Body of pancreas (tissue), 4 donors: ENCODE measurements at regions not wholly inside any gene's neighbourhood (a gene's known extent, or its start where the extent isn't known, plus 50 kb on each side); places are given as distances from the start of the nearest gene placed in this dataset.

Experiments used
- ATAC-seq: fragments of 150-250 bp; one replicate; pipeline ENCODE4 v1.9.1; 2016
- DNase-seq, 4 donors: peaks; one replicate each; pipeline ENCODE4 v3.0.0-alpha.2; 2019
- H3K27ac ChIP-seq, 4 donors: fragments of 200-600 bp; sonication (generic); 1 replicate in 3 of 4; 2 replicates in 1 of 4; pipeline versions ENCODE4 v1.5.1 to v1.6.1; 2016 to 2019; ENCODE audit warnings: mild to moderate bottlenecking in 1 of 4, mixed read lengths in 1 of 4, moderate library complexity in 1 of 4
- H3K27me3 ChIP-seq, 2 donors: fragments of 200-600 bp; sonication (generic); one replicate each; pipeline ENCODE4 v1.6.0; 2016; ENCODE audit warnings: mild to moderate bottlenecking in 1 of 2
- H3K36me3 ChIP-seq, 2 donors: fragments of 200-600 bp; sonication (generic); replicated peaks in 1 of 2; 2 replicates each; pipeline ENCODE4 v1.5.1; 2016; ENCODE audit warnings: low read depth in 2 of 2; ENCODE audit not compliant: insufficient read depth in 1 of 2
- H3K4me1 ChIP-seq: fragments of 200-600 bp; sonication (generic); one replicate; pipeline ENCODE4 v1.6.0; 2016
- H3K4me3 ChIP-seq, 2 donors: fragments of 200-600 bp; sonication (generic); 1 replicate in 1 of 2; 2 replicates in 1 of 2; pipeline ENCODE4 v1.5.1; 2016 to 2019
- H3K9me3 ChIP-seq, 3 donors: fragments of 200-600 bp; sonication (generic); 1 replicate in 2 of 3; 2 replicates in 1 of 3; pipeline ENCODE4 v1.5.1; 2016
- POLR2A ChIP-seq, 3 donors: fragments of 450-650 bp; IDR thresholded peaks; one replicate each; pipeline ENCODE4 v1.6.1; 2016; ENCODE audit warnings: antibody characterized with exemption in 3 of 3, mild to moderate bottlenecking in 2 of 3
- WGBS, 2 donors: methylation state at CpG; one replicate each; pipeline ENCODE4 v1.1.5; 2017; 5-methylcytosine and 5-hydroxymethylcytosine counted together
- intact Hi-C: fragments of 100-400 bp; cut with DNase I; formaldehyde crosslinking; loops from one replicate; pipeline ENCODE4 v1.15.1; 2023
- TF ChIP-seq, protein P1 (sequence below), 7 experiments: fragments of 450-650 bp in 4 of 7; fragments of 200-600 bp in 3 of 7; sonication (generic) in 3 of 7; IDR thresholded peaks; one replicate each; pipeline ENCODE4 v1.5.1; 2016 to 2019; ENCODE audit warnings: antibody characterized with exemption in 7 of 7

DNA sequence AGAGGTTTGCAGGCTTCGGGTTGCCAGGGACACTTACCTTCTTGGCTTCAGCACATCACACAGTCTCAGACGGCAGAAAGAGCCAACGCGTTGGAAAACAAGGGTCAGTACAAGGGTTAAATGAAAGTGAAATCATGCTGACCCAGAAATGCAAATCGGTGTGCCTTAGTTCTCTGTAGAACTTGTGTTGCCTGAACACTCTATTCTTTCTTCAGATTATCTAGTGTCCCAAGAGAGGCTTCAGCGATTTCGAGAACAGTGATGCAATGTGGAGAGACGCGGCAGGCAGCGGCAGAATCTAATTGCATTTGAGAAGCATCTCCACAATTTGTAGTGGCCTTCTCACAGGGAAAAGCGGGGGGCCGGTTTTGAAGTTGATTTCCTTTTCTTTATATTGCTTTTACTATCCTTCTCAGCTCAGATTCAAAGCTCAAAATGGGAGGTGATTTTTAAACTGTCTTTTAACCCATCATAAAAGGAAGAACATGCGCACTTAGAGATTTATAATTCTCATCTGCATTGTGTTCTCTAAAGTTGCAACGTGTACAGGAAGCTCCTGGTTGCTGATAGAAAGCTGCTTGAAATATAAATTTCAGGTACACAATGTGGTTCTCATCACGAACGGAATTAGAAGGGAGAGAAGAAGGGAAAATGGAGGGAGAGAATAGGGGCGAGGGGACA lies 67.8 kb upstream of the EGLN3 start:
- H3K36me3 ChIP-seq, result no peaks in the 10 kb centered on the region
- DNase-seq, result no peak
- H3K4me1 ChIP-seq, result no peaks in the 10 kb centered on the region
- H3K27ac ChIP-seq, result no peak overlapping the region
- ATAC-seq, result no peak
- no peaks in the 10 kb centered on the region for H3K9me3 ChIP-seq
- TF ChIP-seq, protein P1, sequence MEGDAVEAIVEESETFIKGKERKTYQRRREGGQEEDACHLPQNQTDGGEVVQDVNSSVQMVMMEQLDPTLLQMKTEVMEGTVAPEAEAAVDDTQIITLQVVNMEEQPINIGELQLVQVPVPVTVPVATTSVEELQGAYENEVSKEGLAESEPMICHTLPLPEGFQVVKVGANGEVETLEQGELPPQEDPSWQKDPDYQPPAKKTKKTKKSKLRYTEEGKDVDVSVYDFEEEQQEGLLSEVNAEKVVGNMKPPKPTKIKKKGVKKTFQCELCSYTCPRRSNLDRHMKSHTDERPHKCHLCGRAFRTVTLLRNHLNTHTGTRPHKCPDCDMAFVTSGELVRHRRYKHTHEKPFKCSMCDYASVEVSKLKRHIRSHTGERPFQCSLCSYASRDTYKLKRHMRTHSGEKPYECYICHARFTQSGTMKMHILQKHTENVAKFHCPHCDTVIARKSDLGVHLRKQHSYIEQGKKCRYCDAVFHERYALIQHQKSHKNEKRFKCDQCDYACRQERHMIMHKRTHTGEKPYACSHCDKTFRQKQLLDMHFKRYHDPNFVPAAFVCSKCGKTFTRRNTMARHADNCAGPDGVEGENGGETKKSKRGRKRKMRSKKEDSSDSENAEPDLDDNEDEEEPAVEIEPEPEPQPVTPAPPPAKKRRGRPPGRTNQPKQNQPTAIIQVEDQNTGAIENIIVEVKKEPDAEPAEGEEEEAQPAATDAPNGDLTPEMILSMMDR (IDR thresholded peaks at IDR 0.05), result no peak
- TF ChIP-seq POLR2A (IDR thresholded peaks at IDR 0.05), result no peak
- H3K27me3 ChIP-seq, result no peaks in the 10 kb centered on the region
- intact Hi-C loops, result no loop called here
- WGBS, 2 donors, result 57 to 60% methylated on average over 17 of the region's 17 CpGs
- H3K4me3 ChIP-seq, result no peak overlapping the region

DNA sequence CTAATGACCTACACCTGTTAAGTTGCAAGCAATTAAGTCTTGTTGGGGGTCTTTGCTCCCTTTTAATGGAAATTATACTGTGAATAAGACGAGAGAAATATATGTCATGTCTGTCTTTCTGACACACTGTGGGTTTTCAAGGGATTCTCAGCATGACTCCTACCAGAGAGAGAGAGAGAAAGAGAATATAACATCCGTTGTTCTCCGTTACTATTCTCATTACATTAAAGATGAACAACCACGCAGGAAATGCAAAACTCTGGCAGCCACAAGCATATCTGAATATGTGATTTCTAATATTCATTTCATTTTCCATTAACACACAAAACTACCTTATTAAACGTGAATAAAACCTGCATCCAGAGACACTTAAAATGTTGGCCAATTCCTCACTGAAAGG lies 67.3 kb upstream of the EGLN3 start:
- Histone ChIP-seq H3K27ac (no peak overlapping the region), H3K27me3 (no peaks in the 10 kb centered on the region), H3K4me3 (no peak overlapping the region), H3K36me3 (no peaks in the 10 kb centered on the region), H3K9me3 (no peaks in the 10 kb centered on the region), H3K4me1 (no peaks in the 10 kb centered on the region)
- DNase-seq, result no peak
- no peak for TF ChIP-seq POLR2A (IDR thresholded peaks at IDR 0.05)
- TF ChIP-seq, protein P1 (IDR thresholded peaks at IDR 0.05), result no peak
- ATAC-seq, result no peak
- WGBS, 2 donors, result 73 to 80% methylated on average over 5 of the region's 5 CpGs
- intact Hi-C loops, result no loop called here

DNA sequence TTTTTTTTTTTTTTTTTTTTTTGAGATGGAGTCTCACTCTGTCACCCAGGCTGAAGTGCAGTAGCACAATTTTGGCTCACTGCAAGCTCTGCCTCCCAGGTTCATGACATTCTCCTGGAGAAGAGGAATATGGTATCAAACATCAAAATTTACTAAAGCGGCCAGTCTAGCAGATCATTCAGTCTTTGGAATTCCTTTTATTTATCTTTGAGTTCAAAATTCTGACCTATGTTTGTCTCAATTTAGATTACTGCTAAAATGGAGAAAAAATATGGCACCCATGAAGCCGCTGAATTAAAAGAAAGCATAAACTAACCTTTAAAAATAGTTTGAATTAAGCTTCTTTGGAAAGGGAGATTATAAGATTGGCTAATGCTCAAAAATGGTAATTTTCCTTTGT lies 64.5 kb upstream of the EGLN3 start:
- ATAC-seq (no peak), DNase-seq (no peak)
- Histone ChIP-seq H3K27me3 (no peaks in the 10 kb centered on the region), H3K36me3 (no peaks in the 10 kb centered on the region), H3K27ac (no peak overlapping the region), H3K9me3 (no peaks in the 10 kb centered on the region), H3K4me1 (no peaks in the 10 kb centered on the region), H3K4me3 (no peak overlapping the region)
- 95% methylated on average over 2 of the region's 2 CpGs for WGBS, 2 donors
- intact Hi-C loops, result no loop called here
- TF ChIP-seq, protein P1 (IDR thresholded peaks at IDR 0.05), result no peak
- TF ChIP-seq POLR2A (IDR thresholded peaks at IDR 0.05), result no peak

DNA sequence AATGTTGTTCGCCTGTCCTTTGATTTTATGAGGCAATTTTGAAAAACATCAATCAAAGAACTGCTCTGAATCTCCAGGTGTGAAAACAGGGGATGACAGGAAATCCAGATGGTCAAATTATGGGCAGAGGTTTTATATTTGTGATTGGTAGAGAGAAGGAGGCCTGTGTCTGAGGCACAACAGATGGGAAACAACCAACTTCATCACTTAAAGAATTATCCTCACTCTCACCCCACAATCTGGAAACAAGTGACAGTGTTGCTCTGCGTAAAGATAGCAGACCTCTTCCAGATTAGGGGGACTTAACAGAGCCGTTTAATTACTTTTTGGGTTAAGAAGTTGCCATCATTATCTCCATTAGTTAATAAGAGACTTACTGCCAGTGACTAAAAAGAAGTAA lies 64.1 kb upstream of the EGLN3 start:
- Histone ChIP-seq H3K36me3 (no peaks in the 10 kb centered on the region), H3K4me1 (no peaks in the 10 kb centered on the region), H3K9me3 (no peaks in the 10 kb centered on the region), H3K4me3 (no peak overlapping the region), H3K27me3 (no peaks in the 10 kb centered on the region), H3K27ac (no peak overlapping the region)
- DNase-seq (no peak), ATAC-seq (no peak)
- intact Hi-C loops, result no loop called here
- WGBS, 2 donors, result 79 to 86% methylated on average over 3 of the region's 3 CpGs
- no peak for TF ChIP-seq POLR2A (IDR thresholded peaks at IDR 0.05)
- TF ChIP-seq, protein P1 (IDR thresholded peaks at IDR 0.05), result no peak

DNA sequence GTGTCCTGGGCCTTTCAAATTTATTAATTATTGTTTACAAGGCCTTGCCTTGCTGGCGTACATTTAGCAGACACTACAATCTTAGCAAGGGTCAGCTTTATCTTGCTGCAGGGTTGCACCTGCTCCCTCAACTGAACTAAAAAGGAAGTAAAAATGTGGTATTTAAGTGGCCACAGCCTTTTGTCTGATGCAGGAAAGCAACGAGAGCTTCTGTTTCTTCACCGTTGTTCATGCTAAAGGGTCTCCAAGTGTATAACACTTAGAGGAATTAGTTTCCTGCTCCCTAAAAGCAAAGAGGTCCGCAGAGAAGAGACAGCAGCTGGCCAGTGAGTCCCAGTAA lies 62.8 kb upstream of the EGLN3 start:
- no peak for TF ChIP-seq POLR2A (IDR thresholded peaks at IDR 0.05)
- TF ChIP-seq, protein P1 (IDR thresholded peaks at IDR 0.05), result no peak
- ATAC-seq (no peak), DNase-seq (no peak)
- 45 to 67% methylated on average over 4 of the region's 4 CpGs for WGBS, 2 donors
- H3K27ac ChIP-seq, result no peak overlapping the region
- intact Hi-C loops, result no loop called here
- H3K4me3 ChIP-seq, result no peak overlapping the region
- no peaks in the 10 kb centered on the region for H3K27me3 ChIP-seq
- H3K36me3 ChIP-seq, result no peaks in the 10 kb centered on the region
- H3K9me3 ChIP-seq, result no peaks in the 10 kb centered on the region
- no peaks in the 10 kb centered on the region for H3K4me1 ChIP-seq
